ENCODE measurements at regions not wholly inside any gene's neighbourhood (a gene's known extent, or its start where the extent isn't known, plus 50 kb on each side); places are given as distances from the start of the nearest gene placed in this dataset.

DNA sequence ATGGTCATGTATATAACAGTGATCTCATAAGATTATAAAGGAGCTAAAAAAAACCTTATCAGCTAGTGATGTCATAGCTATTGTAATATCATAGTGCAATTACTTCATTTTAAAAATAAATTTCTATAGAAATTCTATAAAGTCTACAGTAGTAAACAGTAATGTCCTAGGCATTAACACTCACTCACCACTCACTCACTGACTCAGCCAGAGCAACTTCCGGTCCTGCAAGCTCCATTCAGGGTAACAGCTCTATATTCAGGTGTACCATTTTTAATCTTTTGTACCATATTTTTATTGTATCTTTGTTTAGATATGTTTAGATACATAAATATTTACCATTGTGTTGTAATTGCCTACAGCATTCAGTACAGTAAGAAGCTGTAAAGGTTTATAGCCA is 524.4 kb upstream of the CDH5 start:
- H3K4me3 Mint-ChIP-seq: no peak overlapping the region
- no peaks in the 10 kb centered on the region for H3K36me3 Mint-ChIP-seq
- POLR2A ChIA-PET: no interaction called here
- no peaks in the 10 kb centered on the region for H3K9me3 Mint-ChIP-seq
- H3K27ac Mint-ChIP-seq: no peak overlapping the region
- DNase-seq (no peak), ATAC-seq (ENCODE audit: low read depth) (no peak)
- no peaks in the 10 kb centered on the region for H3K4me1 Mint-ChIP-seq
- H3K27me3 Mint-ChIP-seq: no peaks in the 10 kb centered on the region

DNA sequence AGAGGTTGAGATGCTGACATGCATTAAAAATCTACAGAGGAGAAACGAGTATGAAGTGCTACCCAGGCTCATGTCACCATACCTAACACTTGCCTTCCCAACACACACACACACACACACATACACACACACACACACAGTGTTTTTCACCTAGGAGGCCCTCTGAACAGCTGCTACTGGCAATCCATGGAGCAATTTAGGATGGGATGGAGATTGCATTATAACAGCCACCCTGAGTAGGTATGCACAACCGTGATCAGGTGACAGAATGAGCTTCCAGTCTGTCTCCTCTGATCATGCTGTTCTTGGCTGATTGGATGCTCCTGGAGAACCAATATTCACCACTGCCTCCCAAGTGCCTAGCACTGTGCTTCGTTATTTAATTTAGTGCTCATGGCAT is 528.5 kb upstream of the CDH5 start:
- DNase-seq (no peak), ATAC-seq (ENCODE audit: low read depth) (no peak)
- no peaks in the 10 kb centered on the region for H3K4me1 Mint-ChIP-seq
- POLR2A ChIA-PET: no interaction called here
- H3K27me3 Mint-ChIP-seq: no peaks in the 10 kb centered on the region
- no peak overlapping the region for H3K27ac Mint-ChIP-seq
- H3K9me3 Mint-ChIP-seq: no peaks in the 10 kb centered on the region
- H3K4me3 Mint-ChIP-seq: no peak overlapping the region
- no peaks in the 10 kb centered on the region for H3K36me3 Mint-ChIP-seq

DNA sequence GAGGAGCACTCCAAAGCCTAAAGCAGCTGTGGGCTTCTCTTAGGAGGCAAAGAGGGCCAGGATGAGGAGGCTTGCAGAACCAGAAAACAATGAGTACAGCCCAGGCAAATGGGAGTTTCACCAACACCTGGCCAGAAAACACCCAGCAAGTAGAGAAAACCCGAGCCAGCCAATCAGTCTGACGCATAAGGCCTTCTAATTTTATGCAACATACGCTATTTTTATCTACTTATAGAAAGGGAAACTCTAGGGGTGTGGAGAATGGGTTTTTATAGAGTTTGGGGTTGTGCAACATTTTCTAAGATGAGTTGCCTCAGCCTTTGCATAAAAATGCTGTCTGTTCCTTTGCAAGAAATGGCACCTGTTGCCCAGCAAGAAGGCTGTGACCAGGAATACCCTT is 529.0 kb upstream of the CDH5 start:
- DNase-seq: no peak
- H3K9me3 Mint-ChIP-seq: no peaks in the 10 kb centered on the region
- POLR2A ChIA-PET: no interaction called here
- H3K27me3 Mint-ChIP-seq: no peaks in the 10 kb centered on the region
- H3K36me3 Mint-ChIP-seq: no peaks in the 10 kb centered on the region
- ATAC-seq (ENCODE audit: low read depth): no peak
- H3K4me3 Mint-ChIP-seq: no peak overlapping the region
- no peak overlapping the region for H3K27ac Mint-ChIP-seq
- no peaks in the 10 kb centered on the region for H3K4me1 Mint-ChIP-seq

DNA sequence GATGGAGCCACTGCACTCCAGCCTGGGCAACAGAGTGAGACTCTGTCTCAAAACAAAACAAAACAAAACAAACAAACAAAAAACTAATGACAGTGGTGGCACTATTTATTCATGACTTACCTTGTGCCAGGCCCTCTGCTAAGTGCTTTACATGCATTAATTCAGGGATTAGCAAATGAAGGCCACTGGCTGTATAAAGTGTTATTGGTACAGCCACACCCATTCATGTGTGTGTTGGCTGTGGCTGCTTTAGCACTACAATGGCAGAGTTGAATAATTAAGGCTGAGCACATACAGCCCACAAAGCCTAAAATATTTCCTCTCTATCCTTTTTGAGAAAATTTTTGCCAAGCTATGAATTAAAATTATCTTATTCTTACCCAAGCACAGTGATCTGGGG is 531.8 kb upstream of the CDH5 start:
- H3K27ac Mint-ChIP-seq: no peak overlapping the region
- DNase-seq: no peak
- no peaks in the 10 kb centered on the region for H3K36me3 Mint-ChIP-seq
- POLR2A ChIA-PET: no interaction called here
- no peaks in the 10 kb centered on the region for H3K27me3 Mint-ChIP-seq
- no peak for ATAC-seq (ENCODE audit: low read depth)
- no peaks in the 10 kb centered on the region for H3K9me3 Mint-ChIP-seq
- H3K4me3 Mint-ChIP-seq: no peak overlapping the region
- H3K4me1 Mint-ChIP-seq: no peaks in the 10 kb centered on the region

DNA sequence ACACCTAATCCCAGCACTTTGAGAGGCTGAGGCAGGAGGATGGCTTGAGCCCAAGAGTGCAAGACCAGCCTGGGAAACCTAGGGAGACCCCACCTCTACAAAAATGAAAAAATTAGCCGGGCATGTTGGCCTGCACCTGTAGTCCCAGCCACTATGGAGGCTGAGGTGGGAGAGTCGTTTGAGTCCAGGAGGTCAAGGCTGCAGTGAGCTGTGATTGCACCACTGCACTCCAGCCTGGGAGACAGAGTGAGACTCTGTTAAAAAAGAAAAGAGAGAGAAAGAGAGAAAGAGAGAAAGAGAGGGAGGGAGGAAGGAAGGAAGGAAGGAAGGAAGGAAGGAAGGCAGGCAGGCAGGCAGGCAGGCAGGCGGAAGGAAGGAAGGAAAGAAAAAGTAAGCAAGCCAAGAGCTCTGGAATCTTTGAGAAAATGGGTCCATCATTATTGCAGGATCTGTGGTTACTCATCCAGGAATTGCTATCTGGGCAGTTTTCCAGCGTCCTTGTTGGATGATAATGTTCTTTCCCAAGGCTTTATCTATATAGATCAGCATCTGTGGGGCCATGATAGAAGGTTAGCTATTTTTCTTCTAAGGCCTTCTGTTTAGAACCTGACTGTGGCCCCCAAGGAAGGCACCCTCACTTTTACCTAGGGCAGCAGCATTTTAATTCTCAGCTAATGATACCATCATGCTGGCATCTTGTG is 533.2 kb upstream of the CDH5 start:
- no peaks in the 10 kb centered on the region for H3K36me3 Mint-ChIP-seq
- ATAC-seq (ENCODE audit: low read depth): no peak
- POLR2A ChIA-PET: no interaction called here

DNA sequence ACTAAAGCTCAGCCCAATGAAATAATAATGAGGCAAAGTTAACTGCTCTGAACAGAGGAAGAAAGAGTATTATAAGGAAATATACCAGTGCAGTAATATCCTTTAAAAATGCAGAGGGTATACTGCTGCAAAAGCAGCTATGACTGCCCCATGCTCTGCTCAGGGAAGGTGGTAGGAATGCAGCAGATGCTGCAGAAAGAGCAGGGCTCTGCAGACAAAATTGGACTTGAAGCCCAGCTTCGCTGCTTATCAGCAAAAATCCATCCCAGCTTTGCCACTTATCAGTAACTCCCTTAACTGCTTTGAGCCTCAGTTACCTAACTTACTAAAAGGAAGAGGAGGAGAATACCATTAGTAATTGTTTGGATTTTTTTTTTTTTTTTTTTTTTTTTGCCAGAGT is 533.8 kb upstream of the CDH5 start:
- Mint-ChIP-seq H3K4me3 (no peak overlapping the region), H3K27ac (no peak overlapping the region), H3K4me1 (no peaks in the 10 kb centered on the region), H3K9me3 (no peaks in the 10 kb centered on the region), H3K36me3 (no peaks in the 10 kb centered on the region), H3K27me3 (no peaks in the 10 kb centered on the region)
- ATAC-seq (ENCODE audit: low read depth): no peak
- POLR2A ChIA-PET: no interaction called here
- DNase-seq: no peak

More for the DNA sequence above, 533.2 kb upstream of the CDH5 start:
- no peaks in the 10 kb centered on the region for H3K27me3 Mint-ChIP-seq
- no peak overlapping the region for H3K4me3 Mint-ChIP-seq
- H3K9me3 Mint-ChIP-seq: no peaks in the 10 kb centered on the region
- H3K4me1 Mint-ChIP-seq: no peaks in the 10 kb centered on the region
- no peak overlapping the region for H3K27ac Mint-ChIP-seq
- no peak for DNase-seq

DNA sequence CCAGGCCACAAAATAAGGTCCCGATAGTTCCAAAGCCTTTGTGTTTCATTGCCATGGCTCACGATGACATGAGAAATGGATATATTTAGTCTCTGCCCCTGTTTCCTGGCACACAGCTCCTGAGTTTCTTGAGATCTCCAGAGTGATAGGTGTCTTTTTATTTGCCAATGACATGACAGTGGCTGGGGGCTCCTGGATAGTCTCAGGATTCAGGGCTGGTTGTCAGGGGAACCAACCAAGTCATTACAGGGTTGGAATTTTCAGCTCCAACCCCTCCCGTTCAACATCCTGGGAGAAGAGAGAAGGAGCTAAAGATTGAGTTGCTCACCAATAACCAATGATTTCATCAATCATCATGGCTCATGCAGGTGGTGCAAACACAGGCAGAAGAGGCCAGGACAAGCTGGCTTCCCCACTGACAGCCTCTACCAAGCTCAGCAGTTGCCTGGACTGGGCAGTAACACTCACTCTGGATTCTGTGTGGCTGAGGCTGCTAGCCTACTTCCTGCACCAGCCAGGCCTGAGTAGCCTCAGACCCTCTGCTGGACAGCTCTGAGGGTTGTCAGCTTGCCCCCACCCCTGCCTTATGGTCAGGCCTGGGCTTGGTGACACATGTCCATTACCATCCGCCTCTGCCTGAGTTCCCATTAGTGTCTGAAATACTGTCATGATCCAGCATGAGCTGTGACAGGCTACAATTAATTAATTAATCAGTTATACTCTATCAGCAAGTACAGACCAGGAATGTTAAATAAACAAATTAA is 534.4 kb upstream of the CDH5 start:
- no peak overlapping the region for H3K4me3 Mint-ChIP-seq
- POLR2A ChIA-PET: no interaction called here
- peaks cover 3% of the 10 kb centered on the region for H3K9me3 Mint-ChIP-seq
- H3K36me3 Mint-ChIP-seq: no peaks in the 10 kb centered on the region
- no peaks in the 10 kb centered on the region for H3K27me3 Mint-ChIP-seq
- H3K4me1 Mint-ChIP-seq: no peaks in the 10 kb centered on the region
- H3K27ac Mint-ChIP-seq: no peak overlapping the region
- no peak for DNase-seq
- no peak for ATAC-seq (ENCODE audit: low read depth)

DNA sequence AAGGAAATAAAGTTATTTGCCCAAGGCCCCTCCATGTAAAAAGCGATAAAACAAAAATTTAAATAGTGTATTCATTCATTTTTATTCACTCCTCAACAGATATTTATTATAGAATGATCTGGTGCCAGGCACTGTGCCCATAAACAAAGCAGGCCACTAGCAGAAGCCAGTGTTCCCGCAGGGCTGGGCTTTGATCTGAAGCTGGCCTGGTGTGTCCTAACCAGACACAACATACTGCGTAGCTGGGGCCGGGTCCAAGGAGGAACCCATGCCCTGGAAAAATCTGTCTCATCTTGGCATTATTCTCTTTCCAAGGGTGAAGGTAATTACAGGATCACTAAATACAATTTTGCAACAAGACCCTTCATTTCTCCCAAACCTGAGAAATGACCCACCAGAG is 537.4 kb upstream of the CDH5 start:
- Mint-ChIP-seq H3K4me1 (no peaks in the 10 kb centered on the region), H3K36me3 (no peaks in the 10 kb centered on the region), H3K9me3 (peaks cover 3% of the 10 kb centered on the region), H3K27ac (no peak overlapping the region), H3K27me3 (no peaks in the 10 kb centered on the region), H3K4me3 (no peak overlapping the region)
- POLR2A ChIA-PET: no interaction called here
- no peak for DNase-seq
- ATAC-seq (ENCODE audit: low read depth): no peak

DNA sequence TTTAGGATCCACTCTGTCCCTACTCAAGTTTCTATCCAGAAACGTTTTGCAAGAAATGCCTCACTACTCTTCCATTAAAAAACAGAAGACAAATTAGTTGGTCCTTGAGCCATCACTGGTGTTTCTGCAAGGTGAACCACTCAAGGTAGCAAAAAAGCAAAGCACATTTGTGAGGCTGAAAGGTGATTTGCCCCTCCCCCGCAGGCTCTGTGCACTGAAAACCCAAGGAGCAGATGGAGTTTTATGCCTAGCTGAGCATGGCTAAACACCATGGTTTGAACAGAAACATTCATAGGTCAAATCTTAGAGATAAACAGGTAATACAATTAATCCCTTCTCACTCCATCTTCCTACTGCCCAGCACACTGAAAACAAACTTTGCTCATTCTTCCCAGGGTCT is 538.2 kb upstream of the CDH5 start:
- H3K27me3 Mint-ChIP-seq: no peaks in the 10 kb centered on the region
- POLR2A ChIA-PET: no interaction called here
- peaks cover 3% of the 10 kb centered on the region for H3K9me3 Mint-ChIP-seq
- no peak overlapping the region for H3K27ac Mint-ChIP-seq
- no peaks in the 10 kb centered on the region for H3K4me1 Mint-ChIP-seq
- DNase-seq: no peak
- ATAC-seq (ENCODE audit: low read depth): no peak
- H3K36me3 Mint-ChIP-seq: no peaks in the 10 kb centered on the region
- no peak overlapping the region for H3K4me3 Mint-ChIP-seq

DNA sequence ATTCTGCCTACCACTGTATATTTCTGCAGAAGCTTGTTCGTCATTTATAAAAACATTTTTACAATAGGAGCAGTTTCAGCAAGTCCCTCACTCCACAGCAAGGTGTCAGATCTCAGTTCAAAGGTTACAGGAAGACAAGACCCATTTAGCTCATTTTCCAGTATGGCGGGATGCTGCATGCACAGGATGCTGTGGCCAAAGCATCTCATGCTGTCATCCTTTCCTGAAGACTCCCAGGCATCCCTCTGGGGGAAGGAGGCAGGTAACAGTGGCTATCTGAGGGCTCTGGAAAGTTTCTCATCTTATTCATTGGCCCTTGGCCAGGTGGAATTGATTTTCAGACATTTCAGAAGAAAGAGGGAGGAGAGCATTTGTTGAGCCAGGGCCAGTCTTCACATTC is 539.3 kb upstream of the CDH5 start:
- POLR2A ChIA-PET: no interaction called here
- peaks cover 3% of the 10 kb centered on the region for H3K9me3 Mint-ChIP-seq
- H3K4me3 Mint-ChIP-seq: no peak overlapping the region
- no peak overlapping the region for H3K27ac Mint-ChIP-seq
- no peaks in the 10 kb centered on the region for H3K4me1 Mint-ChIP-seq
- no peaks in the 10 kb centered on the region for H3K27me3 Mint-ChIP-seq
- ATAC-seq (ENCODE audit: low read depth) (no peak), DNase-seq (no peak)
- H3K36me3 Mint-ChIP-seq: no peaks in the 10 kb centered on the region

DNA sequence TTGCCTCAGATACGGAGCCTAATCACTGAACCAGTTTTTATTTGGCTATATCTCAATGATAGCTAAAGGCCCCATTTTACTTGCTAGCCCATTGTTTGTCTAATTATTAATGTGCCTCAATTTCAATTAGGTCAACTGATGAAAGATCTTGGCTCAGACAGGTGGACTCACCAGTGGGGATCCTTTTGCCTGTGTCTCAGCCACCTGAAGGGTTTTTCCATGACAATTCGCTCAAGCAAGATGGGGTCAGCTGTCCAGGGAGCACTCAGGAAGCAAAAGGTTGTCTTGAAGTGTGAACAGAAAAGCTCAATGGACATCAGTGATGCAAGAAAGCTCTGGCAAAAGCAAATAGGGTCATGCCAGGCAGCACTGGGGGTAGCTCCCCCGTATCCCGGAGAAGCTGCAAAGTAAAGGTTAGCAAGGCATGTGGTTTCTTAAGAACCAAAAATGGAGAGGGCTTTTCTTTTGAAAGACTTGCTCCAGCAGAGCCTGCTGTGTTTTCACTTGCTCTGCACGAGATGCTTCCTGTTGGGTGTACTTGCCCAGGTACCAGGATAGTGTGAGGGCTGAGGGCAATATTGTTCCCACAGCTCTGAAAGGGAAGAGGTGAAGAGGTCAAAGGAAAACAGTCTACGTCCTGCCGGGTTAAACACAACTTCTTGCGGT is 541.2 kb upstream of the CDH5 start:
- Mint-ChIP-seq H3K36me3 (no peaks in the 10 kb centered on the region), H3K9me3 (peaks cover 3% of the 10 kb centered on the region), H3K4me3 (no peak overlapping the region), H3K4me1 (no peaks in the 10 kb centered on the region), H3K27me3 (no peaks in the 10 kb centered on the region), H3K27ac (no peak overlapping the region)
- POLR2A ChIA-PET: no interaction called here
- no peak for DNase-seq
- no peak for ATAC-seq (ENCODE audit: low read depth)

DNA sequence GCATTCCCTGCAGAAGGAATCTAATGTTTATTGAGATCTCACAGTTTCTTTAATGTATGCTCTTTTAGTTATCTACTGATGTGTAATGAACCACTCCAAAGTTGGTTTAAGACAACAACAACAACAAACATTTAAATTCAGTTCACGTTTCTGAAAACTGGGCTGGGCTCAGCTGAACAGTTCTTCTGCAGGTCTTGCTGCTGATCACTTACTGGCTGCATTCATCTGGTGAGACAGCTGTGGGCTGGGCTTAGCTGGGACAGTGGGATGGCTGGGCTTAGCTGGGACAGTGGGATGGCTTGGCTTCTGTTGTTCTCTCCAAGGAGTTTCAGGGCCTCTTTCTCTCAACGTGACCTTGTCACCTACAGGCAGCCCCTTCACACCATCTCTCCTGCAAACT is 544.3 kb upstream of the CDH5 start:
- Mint-ChIP-seq H3K9me3 (peaks cover under 1% of the 10 kb centered on the region), H3K4me1 (no peaks in the 10 kb centered on the region), H3K27ac (no peak overlapping the region), H3K4me3 (no peak overlapping the region), H3K27me3 (no peaks in the 10 kb centered on the region), H3K36me3 (no peaks in the 10 kb centered on the region)
- ATAC-seq (ENCODE audit: low read depth) (no peak), DNase-seq (no peak)
- POLR2A ChIA-PET: no interaction called here

DNA sequence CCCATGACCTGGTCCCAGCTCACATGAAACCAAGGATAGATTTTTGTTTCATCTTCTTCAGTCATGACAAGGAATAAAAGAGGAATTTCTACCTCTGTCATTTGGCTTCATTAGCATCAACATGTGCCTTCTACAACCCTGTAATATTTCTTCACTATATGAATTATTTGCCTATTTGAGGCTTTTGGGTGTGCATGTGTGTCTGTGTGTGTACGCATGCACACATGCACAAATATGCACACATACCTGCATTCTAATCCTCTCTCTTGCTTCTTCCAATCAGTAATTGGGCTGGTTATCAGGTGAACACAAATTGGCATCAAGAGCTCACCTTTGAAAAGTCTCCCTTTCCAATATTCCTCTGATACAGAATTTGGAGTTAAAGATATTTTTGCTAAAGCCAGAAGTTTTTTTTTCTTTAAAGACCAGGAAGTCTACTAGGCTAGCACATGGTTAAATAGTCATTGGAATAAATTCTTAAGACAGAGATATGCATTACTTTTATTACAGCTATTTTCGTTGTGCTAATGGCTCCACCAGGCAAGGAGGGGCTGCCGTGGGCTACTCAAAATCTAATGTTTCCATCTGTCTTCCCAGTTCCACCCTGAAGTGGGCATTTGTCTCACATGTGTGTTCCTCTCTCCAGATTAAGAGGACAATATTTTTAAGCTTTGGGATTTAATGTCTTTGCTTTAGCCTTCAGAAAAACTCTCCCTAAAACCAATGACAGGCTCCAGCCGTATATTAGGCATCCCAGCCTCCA is 547.2 kb upstream of the CDH5 start:
- no peak overlapping the region for H3K4me3 Mint-ChIP-seq
- DNase-seq: no peak
- H3K4me1 Mint-ChIP-seq: no peaks in the 10 kb centered on the region
- no peaks in the 10 kb centered on the region for H3K27me3 Mint-ChIP-seq
- no peaks in the 10 kb centered on the region for H3K9me3 Mint-ChIP-seq
- ATAC-seq (ENCODE audit: low read depth): no peak
- no peak overlapping the region for H3K27ac Mint-ChIP-seq
- H3K36me3 Mint-ChIP-seq: no peaks in the 10 kb centered on the region
- POLR2A ChIA-PET: no interaction called here

DNA sequence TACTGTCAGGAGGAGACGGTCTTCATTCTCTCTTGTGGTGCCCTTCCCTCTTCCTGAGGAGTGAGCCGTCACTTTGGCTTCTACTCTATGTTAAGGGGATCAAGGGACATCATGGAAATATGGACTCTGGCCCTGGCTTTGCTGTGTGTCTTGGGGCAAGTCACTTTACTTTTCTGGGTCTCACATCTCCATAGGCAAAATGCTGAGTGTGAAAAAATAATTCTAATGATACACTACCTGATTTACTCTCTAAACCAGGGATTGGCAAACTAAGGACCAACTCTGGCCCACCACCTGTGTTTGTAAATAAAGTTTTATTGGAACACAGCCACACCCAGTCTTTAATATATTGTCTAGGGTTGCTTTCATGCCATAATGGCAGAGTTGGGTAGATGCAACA is 548.7 kb upstream of the CDH5 start:
- DNase-seq (no peak), ATAC-seq (ENCODE audit: low read depth) (no peak)
- Mint-ChIP-seq H3K4me3 (no peak overlapping the region), H3K27ac (no peak overlapping the region), H3K4me1 (no peaks in the 10 kb centered on the region), H3K27me3 (no peaks in the 10 kb centered on the region), H3K9me3 (no peaks in the 10 kb centered on the region), H3K36me3 (no peaks in the 10 kb centered on the region)
- POLR2A ChIA-PET: no interaction called here

Data from activated naive CD8-positive, alpha-beta T cell treated with anti-CD3 and anti-CD28 coated beads, Interleukin-2, amount 10 ng/mL, durations not matched to agents 7 days and 5 days (primary cell).